ENCODE measurements at regions not wholly inside any gene's neighbourhood (a gene's known extent, or its start where the extent isn't known, plus 50 kb on each side); places are given as distances from the start of the nearest gene placed in this dataset.

DNA sequence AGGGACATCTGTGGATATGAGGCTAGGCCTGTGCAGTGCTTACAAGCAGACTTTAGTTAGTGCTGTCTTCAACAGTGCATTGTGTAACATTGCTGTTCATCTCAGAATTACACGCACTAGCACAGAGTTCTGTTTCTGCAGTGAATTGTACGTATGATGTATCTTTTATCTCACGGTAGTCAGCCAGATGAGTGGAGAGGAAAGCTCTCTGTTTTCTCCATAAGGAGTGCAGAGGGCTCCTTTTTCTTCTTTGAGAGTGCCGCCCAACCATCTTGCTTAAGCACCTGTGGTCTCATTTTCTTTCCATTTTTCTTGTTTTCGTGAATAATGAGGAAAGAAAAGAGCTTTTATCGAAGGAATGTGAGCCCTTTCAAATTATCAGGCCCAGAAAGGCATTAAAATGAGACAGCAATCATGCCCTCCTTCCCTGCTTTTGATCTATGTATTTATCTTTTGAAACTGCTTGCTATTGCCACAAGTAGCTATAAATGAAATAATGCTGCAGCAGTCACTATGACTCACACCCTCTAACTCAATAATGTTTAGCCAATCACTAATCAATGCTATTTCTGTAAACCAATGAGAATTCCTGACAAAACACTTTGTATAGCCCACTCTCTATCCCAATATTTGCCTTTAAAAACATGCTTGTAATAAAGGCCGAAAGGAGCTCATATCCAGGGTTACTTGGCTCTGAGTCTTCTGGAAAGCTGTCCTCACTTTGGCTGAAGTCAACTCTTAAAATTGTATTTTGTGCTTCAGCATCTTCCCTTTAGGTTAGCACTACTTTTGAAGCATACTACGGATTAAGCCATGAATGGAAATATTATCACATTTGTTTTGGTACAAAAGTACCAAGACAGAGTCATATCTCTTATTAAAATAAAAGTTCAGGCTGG lies 226.0 kb upstream of the P2RY1 start:
- no peak overlapping the region for H3K4me3 ChIP-seq (ENCODE audit: control insufficient read depth, low read depth, low read length)
- TF ChIP-seq, protein P1, sequence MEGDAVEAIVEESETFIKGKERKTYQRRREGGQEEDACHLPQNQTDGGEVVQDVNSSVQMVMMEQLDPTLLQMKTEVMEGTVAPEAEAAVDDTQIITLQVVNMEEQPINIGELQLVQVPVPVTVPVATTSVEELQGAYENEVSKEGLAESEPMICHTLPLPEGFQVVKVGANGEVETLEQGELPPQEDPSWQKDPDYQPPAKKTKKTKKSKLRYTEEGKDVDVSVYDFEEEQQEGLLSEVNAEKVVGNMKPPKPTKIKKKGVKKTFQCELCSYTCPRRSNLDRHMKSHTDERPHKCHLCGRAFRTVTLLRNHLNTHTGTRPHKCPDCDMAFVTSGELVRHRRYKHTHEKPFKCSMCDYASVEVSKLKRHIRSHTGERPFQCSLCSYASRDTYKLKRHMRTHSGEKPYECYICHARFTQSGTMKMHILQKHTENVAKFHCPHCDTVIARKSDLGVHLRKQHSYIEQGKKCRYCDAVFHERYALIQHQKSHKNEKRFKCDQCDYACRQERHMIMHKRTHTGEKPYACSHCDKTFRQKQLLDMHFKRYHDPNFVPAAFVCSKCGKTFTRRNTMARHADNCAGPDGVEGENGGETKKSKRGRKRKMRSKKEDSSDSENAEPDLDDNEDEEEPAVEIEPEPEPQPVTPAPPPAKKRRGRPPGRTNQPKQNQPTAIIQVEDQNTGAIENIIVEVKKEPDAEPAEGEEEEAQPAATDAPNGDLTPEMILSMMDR (conservative IDR thresholded peaks at IDR 0.05; ENCODE audit: control insufficient read depth, insufficient read depth, low read depth, low read length), result no peak
- peak; percentile 17 for DNase-seq (ENCODE audit: low read depth)

DNA sequence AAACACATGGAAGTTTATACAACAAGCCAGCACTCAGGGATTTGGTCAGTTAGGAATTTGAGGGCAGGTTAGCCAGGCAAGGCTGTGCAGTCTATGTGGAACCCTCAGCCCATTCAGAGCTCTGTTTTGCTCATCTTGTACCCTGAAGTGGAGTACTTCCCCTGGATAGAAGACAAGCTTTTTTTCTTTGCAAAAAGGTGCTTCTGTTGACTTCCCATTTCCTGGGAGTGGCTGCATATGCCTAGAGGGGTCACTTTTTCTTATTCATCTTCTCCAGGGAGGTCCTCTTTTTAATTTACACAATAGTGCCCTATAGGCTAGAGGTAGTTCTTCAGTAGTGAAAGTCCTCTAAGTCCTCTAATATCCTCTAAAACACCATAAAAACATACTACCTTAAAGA lies 225.0 kb upstream of the P2RY1 start:
- no peak for DNase-seq (ENCODE audit: low read depth)
- TF ChIP-seq, protein P1 (conservative IDR thresholded peaks at IDR 0.05; ENCODE audit: control insufficient read depth, insufficient read depth, low read depth, low read length), result no peak
- H3K4me3 ChIP-seq (ENCODE audit: control insufficient read depth, low read depth, low read length), result no peak overlapping the region

DNA sequence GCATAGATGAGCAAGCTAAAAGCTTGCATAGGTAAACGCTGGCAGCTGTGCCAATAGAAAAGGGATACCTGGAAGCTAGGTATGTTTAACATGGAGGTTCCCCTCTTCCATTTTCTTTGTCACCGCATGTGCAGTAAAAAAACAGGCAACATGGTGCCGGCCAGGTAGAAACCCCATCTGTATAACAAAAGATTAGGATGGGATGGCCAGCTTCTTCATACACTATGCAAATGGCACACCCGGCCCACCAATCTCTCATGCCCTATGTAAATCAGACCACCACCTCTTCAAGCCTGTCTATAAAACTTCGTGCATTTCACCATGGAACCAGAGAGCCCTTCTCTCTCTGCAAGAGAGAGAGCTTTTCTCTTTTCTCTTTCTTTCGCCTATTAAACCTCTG lies 224.3 kb upstream of the P2RY1 start:
- no peak overlapping the region for H3K4me3 ChIP-seq (ENCODE audit: control insufficient read depth, low read depth, low read length)
- DNase-seq (ENCODE audit: low read depth), result no peak
- TF ChIP-seq, protein P1 (conservative IDR thresholded peaks at IDR 0.05; ENCODE audit: control insufficient read depth, insufficient read depth, low read depth, low read length), result no peak

DNA sequence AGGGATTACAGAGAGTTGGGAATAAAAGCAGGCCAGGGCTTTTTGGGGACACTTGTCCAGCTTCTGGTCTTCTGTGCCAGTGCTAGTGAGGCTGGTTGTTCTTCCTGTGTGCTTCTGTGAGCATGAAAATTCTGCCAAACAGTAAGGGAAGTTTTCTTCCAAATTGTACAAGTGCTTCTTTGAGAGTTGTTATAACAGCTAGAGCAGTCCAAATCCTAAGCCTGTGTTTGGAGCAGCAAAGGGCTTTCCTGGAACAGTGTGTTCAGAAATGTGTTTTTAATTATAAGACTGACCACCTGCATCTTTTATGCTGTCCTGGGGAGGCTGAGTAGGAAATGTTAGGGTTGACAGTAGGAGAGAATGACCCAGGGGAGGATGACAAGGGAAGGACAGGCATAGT lies 223.0 kb upstream of the P2RY1 start:
- TF ChIP-seq, protein P1 (conservative IDR thresholded peaks at IDR 0.05; ENCODE audit: control insufficient read depth, insufficient read depth, low read depth, low read length), result no peak
- H3K4me3 ChIP-seq (ENCODE audit: control insufficient read depth, low read depth, low read length), result no peak overlapping the region
- no peak for DNase-seq (ENCODE audit: low read depth)

DNA sequence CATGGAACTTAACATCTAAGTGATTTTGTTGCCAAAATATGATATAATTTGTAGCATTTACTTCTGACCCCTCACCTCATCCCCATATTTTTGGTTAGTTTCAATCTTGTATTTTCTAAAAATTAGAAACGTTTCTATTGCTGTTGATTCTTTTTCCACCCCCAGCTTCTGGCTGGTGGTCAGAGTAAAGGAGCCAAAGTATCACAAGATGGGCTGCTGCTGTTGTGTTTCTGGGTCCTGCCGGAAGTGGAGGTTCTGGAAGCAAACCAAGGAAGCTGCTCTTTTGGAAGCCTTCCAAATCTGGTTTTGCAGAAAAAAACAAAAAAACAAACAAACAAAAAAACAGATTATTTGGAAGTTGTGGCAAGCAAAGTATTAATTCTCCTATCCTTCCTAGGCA lies 221.1 kb upstream of the P2RY1 start:
- DNase-seq (ENCODE audit: low read depth), result no peak
- H3K4me3 ChIP-seq (ENCODE audit: control insufficient read depth, low read depth, low read length), result no peak overlapping the region
- TF ChIP-seq, protein P1 (conservative IDR thresholded peaks at IDR 0.05; ENCODE audit: control insufficient read depth, insufficient read depth, low read depth, low read length), result no peak

DNA sequence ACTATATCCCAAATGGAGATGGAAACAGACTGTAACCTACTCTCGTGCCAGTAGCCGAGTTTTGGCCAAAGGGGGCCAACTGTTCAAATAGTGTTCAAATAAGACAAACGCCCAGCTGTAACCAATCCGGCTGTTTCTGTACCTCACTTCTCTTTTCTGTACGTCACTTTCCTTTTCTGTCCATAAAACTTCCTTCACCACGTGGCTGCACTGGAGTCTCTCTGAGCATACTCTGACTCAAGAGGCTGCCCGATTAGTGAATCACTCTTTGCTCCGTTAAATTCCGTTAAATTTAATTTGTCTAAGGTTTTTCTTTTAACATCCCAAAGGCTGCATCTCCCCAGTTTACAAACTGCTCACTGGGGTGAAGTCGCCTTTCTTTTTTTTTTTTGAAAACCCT lies 219.2 kb upstream of the P2RY1 start:
- DNase-seq (ENCODE audit: low read depth), result peak; percentile 11
- H3K4me3 ChIP-seq (ENCODE audit: control insufficient read depth, low read depth, low read length), result no peak overlapping the region
- TF ChIP-seq, protein P1 (conservative IDR thresholded peaks at IDR 0.05; ENCODE audit: control insufficient read depth, insufficient read depth, low read depth, low read length), result no peak
